ENCODE measurements at regions not wholly inside any gene's neighbourhood (a gene's known extent, or its start where the extent isn't known, plus 50 kb on each side); places are given as distances from the start of the nearest gene placed in this dataset.

DNA sequence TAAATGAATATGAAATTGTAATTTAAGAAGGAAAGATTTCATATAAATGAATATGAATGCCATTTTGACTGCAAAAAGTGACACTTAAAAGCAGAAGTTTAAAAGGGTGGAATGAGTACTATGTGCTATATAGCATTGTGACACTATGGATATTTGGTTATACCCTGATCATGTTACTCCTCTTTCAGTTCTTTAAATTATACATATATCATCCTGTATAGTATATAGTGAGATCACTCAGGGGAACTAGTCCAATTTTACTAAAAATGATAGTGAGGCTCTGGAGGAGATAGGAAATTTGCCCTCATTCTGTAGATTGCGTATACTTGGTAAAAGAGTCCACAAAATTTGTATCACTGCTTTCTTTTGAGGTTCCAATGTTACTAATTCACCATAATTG, 155.7 kb upstream of the BTG1 start:
- Mint-ChIP-seq H3K4me1 (ENCODE audit: low read depth, unreplicated experiment) (no peaks in the 10 kb centered on the region), H3K27ac (ENCODE audit: unreplicated experiment) (no peak overlapping the region), H3K4me3 (ENCODE audit: low read depth, unreplicated experiment) (no peak overlapping the region), H3K36me3 (ENCODE audit: insufficient read depth, unreplicated experiment) (no peaks in the 10 kb centered on the region), H3K27me3 (ENCODE audit: unreplicated experiment) (no peaks in the 10 kb centered on the region), H3K9me3 (ENCODE audit: low read depth, unreplicated experiment) (no peaks in the 10 kb centered on the region)
- CTCF ChIA-PET, result no interaction called here
- intact Hi-C loops (cut with micrococcal nuclease; ENCODE audit: unreplicated experiment), result no loop called here
- BruUV-seq (replicated peaks), result no TSS peak
- no peak for DNase-seq
- TF ChIP-seq, protein P1, sequence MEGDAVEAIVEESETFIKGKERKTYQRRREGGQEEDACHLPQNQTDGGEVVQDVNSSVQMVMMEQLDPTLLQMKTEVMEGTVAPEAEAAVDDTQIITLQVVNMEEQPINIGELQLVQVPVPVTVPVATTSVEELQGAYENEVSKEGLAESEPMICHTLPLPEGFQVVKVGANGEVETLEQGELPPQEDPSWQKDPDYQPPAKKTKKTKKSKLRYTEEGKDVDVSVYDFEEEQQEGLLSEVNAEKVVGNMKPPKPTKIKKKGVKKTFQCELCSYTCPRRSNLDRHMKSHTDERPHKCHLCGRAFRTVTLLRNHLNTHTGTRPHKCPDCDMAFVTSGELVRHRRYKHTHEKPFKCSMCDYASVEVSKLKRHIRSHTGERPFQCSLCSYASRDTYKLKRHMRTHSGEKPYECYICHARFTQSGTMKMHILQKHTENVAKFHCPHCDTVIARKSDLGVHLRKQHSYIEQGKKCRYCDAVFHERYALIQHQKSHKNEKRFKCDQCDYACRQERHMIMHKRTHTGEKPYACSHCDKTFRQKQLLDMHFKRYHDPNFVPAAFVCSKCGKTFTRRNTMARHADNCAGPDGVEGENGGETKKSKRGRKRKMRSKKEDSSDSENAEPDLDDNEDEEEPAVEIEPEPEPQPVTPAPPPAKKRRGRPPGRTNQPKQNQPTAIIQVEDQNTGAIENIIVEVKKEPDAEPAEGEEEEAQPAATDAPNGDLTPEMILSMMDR (IDR thresholded peaks at IDR 0.05; ENCODE audit: unreplicated experiment), result no peak

DNA sequence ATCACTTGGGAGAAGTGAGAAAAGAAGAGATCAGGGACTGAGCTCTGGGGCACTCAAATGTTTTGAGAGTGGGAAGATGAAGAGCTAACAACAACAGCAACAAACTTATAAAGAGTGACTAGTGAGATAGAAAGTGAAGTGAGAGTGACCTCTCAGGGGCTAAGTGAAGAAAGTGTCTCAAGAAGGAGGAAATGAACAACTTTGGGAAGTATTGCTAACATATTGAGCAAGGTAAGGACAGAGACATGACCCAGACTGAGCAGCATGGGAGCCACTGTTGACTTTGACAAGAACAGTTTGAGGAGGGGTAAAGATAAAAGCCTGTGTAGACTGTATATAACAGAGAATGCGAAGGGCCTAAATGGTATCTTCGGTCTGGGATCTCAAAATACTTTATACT, 155.1 kb upstream of the BTG1 start:
- DNase-seq, result no peak
- no TSS peak for BruUV-seq (replicated peaks)
- CTCF ChIA-PET, result no interaction called here

DNA sequence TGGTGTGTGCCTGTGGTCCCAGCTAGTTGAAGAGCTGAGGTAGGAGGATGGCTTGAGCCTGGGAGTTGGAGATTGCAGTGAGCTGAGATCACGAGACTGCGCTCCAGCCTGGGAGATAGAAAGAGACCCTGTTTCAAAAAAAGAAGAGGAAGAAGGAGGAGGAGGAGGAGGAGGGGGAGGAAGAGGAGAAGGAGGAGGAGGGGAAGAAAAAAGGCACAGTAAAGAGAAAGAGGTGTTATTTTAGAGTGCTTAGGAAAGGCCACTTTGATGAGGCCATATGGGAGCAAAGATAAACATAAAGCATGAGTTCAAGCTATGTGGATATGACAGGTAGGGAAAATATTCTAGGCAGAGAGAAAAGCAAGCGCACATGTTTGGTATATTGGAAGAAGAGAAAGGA, 154.1 kb upstream of the BTG1 start:
- no TSS peak for BruUV-seq (replicated peaks)
- H3K27ac Mint-ChIP-seq (ENCODE audit: unreplicated experiment), result no peak overlapping the region
- H3K4me3 Mint-ChIP-seq (ENCODE audit: low read depth, unreplicated experiment), result no peak overlapping the region
- no peaks in the 10 kb centered on the region for H3K4me1 Mint-ChIP-seq (ENCODE audit: low read depth, unreplicated experiment)
- CTCF ChIA-PET, result no interaction called here
- DNase-seq, result no peak
- H3K27me3 Mint-ChIP-seq (ENCODE audit: unreplicated experiment), result no peaks in the 10 kb centered on the region
- H3K36me3 Mint-ChIP-seq (ENCODE audit: insufficient read depth, unreplicated experiment), result no peaks in the 10 kb centered on the region
- intact Hi-C loops (cut with micrococcal nuclease; ENCODE audit: unreplicated experiment), result no loop called here
- TF ChIP-seq, protein P1 (IDR thresholded peaks at IDR 0.05; ENCODE audit: unreplicated experiment), result no peak
- no peaks in the 10 kb centered on the region for H3K9me3 Mint-ChIP-seq (ENCODE audit: low read depth, unreplicated experiment)

More for the DNA sequence above, 155.1 kb upstream of the BTG1 start:
- H3K9me3 Mint-ChIP-seq (ENCODE audit: low read depth, unreplicated experiment), result no peaks in the 10 kb centered on the region
- H3K4me3 Mint-ChIP-seq (ENCODE audit: low read depth, unreplicated experiment), result no peak overlapping the region
- intact Hi-C loops (cut with micrococcal nuclease; ENCODE audit: unreplicated experiment), result no loop called here
- H3K27me3 Mint-ChIP-seq (ENCODE audit: unreplicated experiment), result no peaks in the 10 kb centered on the region
- H3K4me1 Mint-ChIP-seq (ENCODE audit: low read depth, unreplicated experiment), result no peaks in the 10 kb centered on the region
- TF ChIP-seq, protein P1 (IDR thresholded peaks at IDR 0.05; ENCODE audit: unreplicated experiment), result no peak
- no peak overlapping the region for H3K27ac Mint-ChIP-seq (ENCODE audit: unreplicated experiment)
- H3K36me3 Mint-ChIP-seq (ENCODE audit: insufficient read depth, unreplicated experiment), result no peaks in the 10 kb centered on the region

DNA sequence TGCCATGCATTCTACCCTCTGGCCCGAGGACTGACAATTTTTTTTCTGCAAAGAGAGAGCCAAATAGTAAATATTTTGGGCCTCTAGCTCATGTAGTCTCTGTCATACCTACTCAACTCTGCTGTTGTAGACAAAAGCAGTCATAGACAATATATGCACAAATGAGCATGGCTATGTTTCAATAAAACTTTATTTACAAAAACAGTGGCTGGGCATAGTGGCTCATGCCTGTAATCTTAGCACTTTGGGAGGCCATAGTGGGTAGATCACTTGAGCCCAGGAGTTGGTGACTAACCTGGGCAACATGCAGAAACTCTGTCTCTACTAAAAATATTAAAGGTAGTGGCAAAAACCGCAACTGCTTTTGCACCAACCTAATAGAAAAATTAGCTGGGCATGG, 153.7 kb upstream of the BTG1 start:
- Mint-ChIP-seq H3K4me1 (ENCODE audit: low read depth, unreplicated experiment) (no peaks in the 10 kb centered on the region), H3K27me3 (ENCODE audit: unreplicated experiment) (no peaks in the 10 kb centered on the region), H3K4me3 (ENCODE audit: low read depth, unreplicated experiment) (no peak overlapping the region), H3K27ac (ENCODE audit: unreplicated experiment) (no peak overlapping the region), H3K9me3 (ENCODE audit: low read depth, unreplicated experiment) (no peaks in the 10 kb centered on the region), H3K36me3 (ENCODE audit: insufficient read depth, unreplicated experiment) (no peaks in the 10 kb centered on the region)
- intact Hi-C loops (cut with micrococcal nuclease; ENCODE audit: unreplicated experiment), result no loop called here
- DNase-seq, result no peak
- CTCF ChIA-PET, result no interaction called here
- TF ChIP-seq, protein P1 (IDR thresholded peaks at IDR 0.05; ENCODE audit: unreplicated experiment), result no peak
- no TSS peak for BruUV-seq (replicated peaks)

Measured in Calu3 (cell line).